GM12872 (cell line): ENCODE measurements at regions not wholly inside any gene's neighbourhood (a gene's known extent, or its start where the extent isn't known, plus 50 kb on each side); places are given as distances from the start of the nearest gene placed in this dataset.

Source experiments
- TF ChIP-seq, protein P1 (sequence below): IDR thresholded peaks from 3 replicates; pipeline ENCODE4 v1.5.1; 2011; ENCODE audit warnings: low read depth, mild to moderate bottlenecking, low read length, moderate library complexity; ENCODE audit not compliant: insufficient read depth

DNA sequence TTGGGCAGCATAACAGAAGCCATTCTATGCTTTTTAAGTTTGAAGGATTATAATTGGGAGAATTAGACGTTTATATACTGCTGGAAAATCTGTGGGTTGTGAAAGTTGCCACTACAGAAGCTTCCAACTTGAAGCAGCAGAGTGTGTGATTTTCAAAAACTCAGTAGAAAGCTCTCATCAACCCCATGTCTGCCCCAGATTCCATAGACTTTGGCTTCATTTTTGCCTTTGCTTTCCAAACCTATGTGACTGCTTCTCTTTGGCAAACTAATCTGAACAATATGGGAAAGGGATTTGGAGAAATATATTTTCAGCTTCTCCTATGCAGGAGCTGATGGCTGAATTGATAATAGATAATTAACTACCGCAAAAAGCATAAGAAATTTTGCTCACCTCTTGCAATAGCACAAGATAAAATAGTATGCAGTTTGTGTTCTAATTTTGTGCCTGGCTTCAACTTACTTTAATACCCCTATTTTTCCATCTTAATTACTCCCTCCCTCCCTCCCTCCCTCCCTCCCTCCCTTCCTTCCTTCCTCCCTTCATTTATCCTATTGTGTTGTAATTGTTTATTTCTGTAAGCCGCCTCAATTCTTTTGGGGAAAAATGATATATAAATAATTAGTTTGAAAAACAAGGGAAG lies 214.1 kb upstream of the HS3ST5 start:
- TF ChIP-seq, protein P1, sequence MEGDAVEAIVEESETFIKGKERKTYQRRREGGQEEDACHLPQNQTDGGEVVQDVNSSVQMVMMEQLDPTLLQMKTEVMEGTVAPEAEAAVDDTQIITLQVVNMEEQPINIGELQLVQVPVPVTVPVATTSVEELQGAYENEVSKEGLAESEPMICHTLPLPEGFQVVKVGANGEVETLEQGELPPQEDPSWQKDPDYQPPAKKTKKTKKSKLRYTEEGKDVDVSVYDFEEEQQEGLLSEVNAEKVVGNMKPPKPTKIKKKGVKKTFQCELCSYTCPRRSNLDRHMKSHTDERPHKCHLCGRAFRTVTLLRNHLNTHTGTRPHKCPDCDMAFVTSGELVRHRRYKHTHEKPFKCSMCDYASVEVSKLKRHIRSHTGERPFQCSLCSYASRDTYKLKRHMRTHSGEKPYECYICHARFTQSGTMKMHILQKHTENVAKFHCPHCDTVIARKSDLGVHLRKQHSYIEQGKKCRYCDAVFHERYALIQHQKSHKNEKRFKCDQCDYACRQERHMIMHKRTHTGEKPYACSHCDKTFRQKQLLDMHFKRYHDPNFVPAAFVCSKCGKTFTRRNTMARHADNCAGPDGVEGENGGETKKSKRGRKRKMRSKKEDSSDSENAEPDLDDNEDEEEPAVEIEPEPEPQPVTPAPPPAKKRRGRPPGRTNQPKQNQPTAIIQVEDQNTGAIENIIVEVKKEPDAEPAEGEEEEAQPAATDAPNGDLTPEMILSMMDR = no peak

DNA sequence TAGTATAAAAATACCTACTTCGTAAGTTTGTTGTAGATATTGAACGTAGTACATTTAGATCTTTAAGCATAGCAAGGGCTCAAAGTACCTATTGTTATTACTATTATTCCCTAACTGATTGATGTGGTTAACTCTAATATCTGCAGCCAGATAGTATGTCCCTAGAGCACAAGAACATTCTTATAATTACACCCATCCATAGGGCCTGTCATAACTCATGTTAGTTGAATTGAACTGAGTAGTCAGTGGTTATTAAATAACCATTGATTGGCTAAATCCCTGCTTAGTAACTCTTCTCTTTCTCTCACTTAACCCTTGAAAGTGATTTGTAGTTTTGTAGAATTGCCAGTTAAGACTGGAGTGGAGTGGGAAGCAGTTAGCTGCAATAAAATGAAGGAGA lies 207.5 kb upstream of the HS3ST5 start:
- TF ChIP-seq, protein P1 = no peak

DNA sequence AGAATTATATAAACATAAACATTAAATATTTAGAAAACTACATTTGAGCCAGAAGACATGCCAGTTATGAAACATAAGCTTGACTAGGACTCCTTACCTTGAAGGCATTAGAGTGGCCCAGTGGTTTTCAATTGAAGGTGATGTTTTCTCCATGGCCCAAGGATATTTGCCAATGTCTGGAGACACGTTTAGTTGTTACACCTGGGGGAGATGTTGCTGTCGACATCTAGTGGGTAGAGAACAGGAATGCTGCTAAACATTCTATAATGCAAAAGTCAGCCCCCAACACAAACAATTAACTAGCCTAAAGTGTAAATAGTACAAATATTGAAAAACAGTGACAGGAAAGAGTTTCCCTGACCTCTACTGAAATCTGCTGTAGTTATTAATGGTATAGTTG lies 200.9 kb upstream of the HS3ST5 start:
- TF ChIP-seq, protein P1 = no peak

DNA sequence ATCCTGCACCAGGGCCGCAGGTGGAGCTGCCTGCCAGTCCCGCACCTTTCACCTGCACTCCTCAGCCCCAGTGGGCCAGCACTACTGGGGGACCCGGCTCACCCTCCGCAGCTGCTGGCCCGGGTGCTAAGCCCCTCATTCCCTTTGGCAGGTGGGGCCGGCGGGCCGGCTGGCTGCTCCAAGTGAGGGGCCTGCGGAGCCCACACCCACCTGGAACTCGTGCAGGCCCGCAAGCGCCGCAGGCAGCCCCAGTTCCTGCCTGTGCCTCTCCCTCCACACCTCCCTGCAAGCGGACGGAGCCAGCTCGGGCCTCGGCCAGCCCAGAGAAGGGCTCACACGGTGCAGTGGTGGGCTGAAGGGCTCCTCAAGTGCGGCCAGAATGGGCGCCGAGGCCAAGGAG lies 199.0 kb upstream of the HS3ST5 start:
- TF ChIP-seq, protein P1 = no peak

DNA sequence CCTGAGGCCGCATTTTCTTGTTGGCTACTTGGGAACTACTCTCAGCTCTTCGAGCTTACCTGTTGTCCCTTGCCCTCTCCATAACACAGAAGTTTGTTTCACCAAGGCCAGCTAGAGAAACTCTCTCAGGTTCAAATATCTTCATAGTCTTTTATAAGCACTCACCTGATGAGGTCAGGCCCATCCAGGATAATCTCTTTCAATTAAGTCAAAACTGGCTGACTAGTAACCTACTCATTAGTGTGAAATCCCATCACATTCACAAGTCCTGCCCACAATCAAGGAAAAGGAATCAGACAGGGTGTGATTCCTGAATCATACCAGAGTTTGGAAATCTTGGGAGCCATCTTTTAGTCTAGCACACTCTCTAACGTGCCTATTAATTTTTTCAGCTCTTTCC lies 195.2 kb upstream of the HS3ST5 start:
- TF ChIP-seq, protein P1 = no peak

DNA sequence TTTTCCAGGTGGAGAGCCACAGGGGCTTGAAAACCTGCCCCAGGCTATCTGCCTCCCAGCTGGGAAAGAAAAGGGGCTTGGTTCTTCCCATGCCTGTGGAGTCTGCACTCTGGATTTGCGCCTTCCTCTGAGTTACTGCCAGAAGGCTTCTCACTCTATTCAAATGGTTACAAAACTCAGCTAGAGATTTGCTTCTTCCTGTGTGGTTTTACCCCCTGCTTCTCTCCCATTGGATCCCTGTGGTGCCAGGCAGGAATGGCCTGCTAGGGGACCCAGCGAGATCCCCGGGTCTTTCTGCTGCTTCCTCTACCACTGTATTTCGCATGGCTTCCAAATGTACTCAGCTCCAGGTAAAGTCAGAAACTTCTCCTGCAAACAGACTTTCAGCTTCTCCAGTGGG lies 192.0 kb upstream of the HS3ST5 start:
- TF ChIP-seq, protein P1 = no peak

DNA sequence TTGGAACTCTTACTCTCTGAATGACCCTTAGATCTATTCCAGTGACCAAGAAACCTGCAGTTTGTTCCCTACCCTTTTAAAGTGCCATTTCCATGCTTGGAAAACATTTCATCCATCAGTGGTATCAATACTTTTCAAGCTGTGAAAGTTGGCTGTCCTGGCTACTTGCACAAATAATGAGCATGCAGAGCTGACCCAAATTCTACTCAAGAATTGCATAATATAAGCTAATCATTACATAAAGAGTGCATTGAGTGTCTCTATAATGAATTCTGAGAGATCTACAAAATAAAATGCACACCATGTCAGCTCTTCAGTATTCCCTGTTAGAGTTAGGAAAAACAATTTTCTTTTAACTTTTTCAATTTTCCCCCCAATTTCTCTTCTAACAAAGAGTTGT lies 181.3 kb upstream of the HS3ST5 start:
- TF ChIP-seq, protein P1 = no peak
